ENCODE measurements at regions not wholly inside any gene's neighbourhood (a gene's known extent, or its start where the extent isn't known, plus 50 kb on each side); places are given as distances from the start of the nearest gene placed in this dataset.
A peak's percentile ranks its signal among the peaks of the same experiment; 100 is the strongest.
"Not testable (repeated sequence)": the region's sequence is repeated elsewhere in the genome, so short reads cannot be mapped to it uniquely, and the experiment has no call there.

- Mint-ChIP-seq H3K4me3 (ENCODE audit: unreplicated experiment) (no peak overlapping the region), H3K4me1 (ENCODE audit: low read depth, unreplicated experiment) (peaks cover 11% of the 10 kb centered on the region), H3K36me3 (ENCODE audit: unreplicated experiment) (peaks cover 3% of the 10 kb centered on the region), H3K27me3 (ENCODE audit: unreplicated experiment) (peaks cover 2% of the 10 kb centered on the region), H3K9me3 (ENCODE audit: unreplicated experiment) (peaks cover 2% of the 10 kb centered on the region), H3K27ac (ENCODE audit: unreplicated experiment) (no peak overlapping the region)
- no peak for TF ChIP-seq CTCF (IDR thresholded peaks at IDR 0.05; ENCODE audit: partially characterized antibody, unreplicated experiment)
- DNase-seq, result no peak
These were observed 206.9 kb downstream of the ICOS start for GRCh38 chr2:204143216-204144014.

GRCh38 chr2:204144492-204144891 is 207.9 kb downstream of the ICOS start:
- H3K27ac Mint-ChIP-seq (ENCODE audit: unreplicated experiment), result no peak overlapping the region
- peaks cover 2% of the 10 kb centered on the region for H3K27me3 Mint-ChIP-seq (ENCODE audit: unreplicated experiment)
- no peak for DNase-seq
- peaks cover 2% of the 10 kb centered on the region for H3K9me3 Mint-ChIP-seq (ENCODE audit: unreplicated experiment)
- H3K4me3 Mint-ChIP-seq (ENCODE audit: unreplicated experiment), result no peak overlapping the region
- peaks cover 11% of the 10 kb centered on the region for H3K4me1 Mint-ChIP-seq (ENCODE audit: low read depth, unreplicated experiment)
- no peak for TF ChIP-seq CTCF (IDR thresholded peaks at IDR 0.05; ENCODE audit: partially characterized antibody, unreplicated experiment)
- H3K36me3 Mint-ChIP-seq (ENCODE audit: unreplicated experiment), result peaks cover 3% of the 10 kb centered on the region

GRCh38 chr2:204145263-204145751 is 208.7 kb downstream of the ICOS start:
- no peaks in the 10 kb centered on the region for H3K36me3 Mint-ChIP-seq (ENCODE audit: unreplicated experiment)
- H3K27me3 Mint-ChIP-seq (ENCODE audit: unreplicated experiment), result no peaks in the 10 kb centered on the region
- peak; percentile 84 for DNase-seq
- peak; percentile 93 for TF ChIP-seq CTCF (IDR thresholded peaks at IDR 0.05; ENCODE audit: partially characterized antibody, unreplicated experiment)
- peaks cover 2% of the 10 kb centered on the region for H3K9me3 Mint-ChIP-seq (ENCODE audit: unreplicated experiment)
- peaks cover 12% of the 10 kb centered on the region for H3K4me1 Mint-ChIP-seq (ENCODE audit: low read depth, unreplicated experiment)
- H3K4me3 Mint-ChIP-seq (ENCODE audit: unreplicated experiment), result peak overlapping the region; percentile 39
- no peak overlapping the region for H3K27ac Mint-ChIP-seq (ENCODE audit: unreplicated experiment)

GRCh38 chr2:204145791-204146190 is 209.2 kb downstream of the ICOS start:
- Mint-ChIP-seq H3K4me3 (ENCODE audit: unreplicated experiment) (peak overlapping the region; percentile 39), H3K36me3 (ENCODE audit: unreplicated experiment) (no peaks in the 10 kb centered on the region), H3K4me1 (ENCODE audit: low read depth, unreplicated experiment) (peaks cover 14% of the 10 kb centered on the region), H3K27me3 (ENCODE audit: unreplicated experiment) (no peaks in the 10 kb centered on the region), H3K9me3 (ENCODE audit: unreplicated experiment) (peaks cover 2% of the 10 kb centered on the region), H3K27ac (ENCODE audit: unreplicated experiment) (no peak overlapping the region)
- no peak for DNase-seq
- TF ChIP-seq CTCF (IDR thresholded peaks at IDR 0.05; ENCODE audit: partially characterized antibody, unreplicated experiment), result no peak

GRCh38 chr2:204147040-204147439 is 210.5 kb downstream of the ICOS start:
- H3K27me3 Mint-ChIP-seq (ENCODE audit: unreplicated experiment); H3K4me3 Mint-ChIP-seq (ENCODE audit: unreplicated experiment); H3K27ac Mint-ChIP-seq (ENCODE audit: unreplicated experiment); H3K9me3 Mint-ChIP-seq (ENCODE audit: unreplicated experiment); DNase-seq; H3K36me3 Mint-ChIP-seq (ENCODE audit: unreplicated experiment): not testable (repeated sequence)
- H3K4me1 Mint-ChIP-seq (ENCODE audit: low read depth, unreplicated experiment), result peaks cover 14% of the 10 kb centered on the region
